HG03442 (cell line): ENCODE measurements at regions not wholly inside any gene's neighbourhood (a gene's known extent, or its start where the extent isn't known, plus 50 kb on each side); places are given as distances from the start of the nearest gene placed in this dataset.
A peak's percentile ranks its signal among the peaks of the same experiment; 100 is the strongest.

Source experiments
- ATAC-seq: cut with Tn5 transposase; IDR thresholded peaks from one replicate; pipeline ENCODE4 v1.9.1; 2021; ENCODE audit warnings: mild to moderate bottlenecking, moderate library complexity; ENCODE audit not compliant: unreplicated experiment

DNA sequence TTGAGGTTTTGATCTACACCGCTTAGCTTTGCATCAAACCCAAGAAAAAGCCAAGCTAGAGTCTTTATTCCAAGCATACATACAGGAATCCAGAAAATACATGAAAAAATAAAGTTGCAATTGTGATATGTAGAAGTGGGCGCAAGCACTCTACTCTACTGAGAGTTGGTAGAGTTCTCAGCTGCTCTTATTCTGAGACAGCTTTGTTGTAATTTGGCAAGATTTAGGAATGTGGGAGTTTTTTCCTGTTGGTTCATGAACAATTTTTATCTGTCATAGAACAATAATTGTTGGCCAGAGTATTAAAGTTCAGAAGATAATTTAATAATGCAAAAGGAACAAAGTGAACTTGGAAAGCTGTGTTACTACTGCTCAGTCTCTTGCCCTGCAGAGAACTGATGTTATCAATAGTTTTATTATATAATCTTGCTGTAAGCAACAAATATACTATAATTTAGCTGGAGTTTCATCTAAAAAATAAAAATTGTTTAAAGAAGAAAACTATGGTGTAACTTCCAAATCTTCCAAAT lies 302.0 kb upstream of the RND3 start:
- no peak for ATAC-seq

- ATAC-seq = no peak
Measured at GRCh38 chr2:150788426-150789140, 301.1 kb upstream of the RND3 start.

GRCh38 chr2:150787353-150788093 lies 300.1 kb upstream of the RND3 start:
- ATAC-seq = no peak

- ATAC-seq = no peak
Measured at GRCh38 chr2:150784389-150784788, 296.9 kb upstream of the RND3 start.

DNA sequence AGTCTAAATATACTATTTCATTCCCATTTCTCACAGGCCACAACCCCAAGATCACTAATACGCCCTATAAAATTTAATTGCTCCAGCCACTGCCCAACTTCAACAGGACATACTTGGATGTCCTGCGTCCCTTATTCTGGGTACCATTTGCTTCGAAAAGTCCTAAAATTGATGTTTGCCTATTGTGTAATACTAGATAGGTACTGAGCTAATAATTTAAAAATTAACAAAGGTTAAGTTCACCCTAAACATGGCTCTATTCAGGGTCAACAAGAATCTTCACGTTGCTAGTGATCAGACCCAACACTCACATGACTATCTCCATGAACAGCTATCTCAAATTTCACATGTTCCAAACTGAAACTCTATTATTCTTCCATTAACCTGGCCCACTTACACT lies 296.4 kb upstream of the RND3 start:
- ATAC-seq = no peak

DNA sequence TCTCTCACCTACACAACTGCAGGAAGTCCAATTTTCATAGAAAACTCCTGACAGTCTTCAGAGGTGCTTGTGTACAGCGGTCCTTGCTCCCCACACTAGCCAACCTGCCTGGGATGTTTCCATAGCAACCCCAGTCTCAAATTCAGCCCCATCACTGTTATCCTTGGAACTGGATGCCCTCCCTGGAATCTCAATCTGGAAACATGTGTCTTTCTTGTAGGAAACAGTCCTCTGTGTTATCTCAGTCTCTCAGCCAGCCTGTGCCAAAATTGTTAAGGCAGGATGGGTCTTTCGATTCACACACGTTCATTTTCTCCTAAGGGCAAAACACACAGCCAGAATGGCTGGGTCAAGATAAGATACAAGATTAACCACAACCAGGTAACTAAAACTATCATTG lies 295.5 kb upstream of the RND3 start:
- no peak for ATAC-seq

DNA sequence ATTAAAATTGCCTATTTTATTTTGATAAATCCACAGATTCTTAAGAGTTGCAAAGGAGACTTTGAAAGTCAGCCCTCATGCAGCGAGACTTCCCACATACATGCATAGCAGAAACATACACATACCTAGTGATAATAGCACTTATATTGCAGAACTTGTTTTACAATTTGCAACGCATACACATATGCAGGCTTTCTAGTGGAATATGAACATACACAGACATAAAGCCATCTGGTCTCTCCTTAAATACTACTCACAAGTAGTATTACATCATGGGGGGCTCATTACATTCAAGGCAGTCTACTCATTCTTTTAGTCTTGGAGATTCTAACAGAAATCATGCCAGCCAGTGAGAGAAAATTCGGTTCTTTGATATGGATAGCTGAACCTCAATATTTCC lies 295.1 kb upstream of the RND3 start:
- no peak for ATAC-seq

- ATAC-seq = no peak
Measured at GRCh38 chr2:150781142-150781541, 293.7 kb upstream of the RND3 start.

- ATAC-seq = no peak
Measured at GRCh38 chr2:150778828-150779227, 291.4 kb upstream of the RND3 start.

DNA sequence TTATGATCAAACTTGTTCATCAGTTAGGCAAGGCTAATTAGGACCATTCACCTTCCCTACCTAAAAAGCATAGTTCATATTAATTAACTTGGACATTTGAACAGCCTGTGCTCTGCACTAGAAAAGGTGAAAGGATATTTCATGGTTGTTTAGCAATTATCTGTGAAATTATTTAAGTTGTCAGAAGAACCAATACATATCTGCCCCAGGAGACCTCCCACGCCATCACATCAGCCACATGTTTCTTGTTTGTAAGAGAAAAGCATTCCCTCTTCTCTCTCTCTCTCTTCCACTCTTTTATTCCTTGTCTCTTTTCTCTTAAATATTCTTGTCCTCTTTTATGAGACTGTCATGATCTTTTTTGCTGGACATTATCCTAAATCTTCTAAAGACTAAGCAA lies 282.0 kb upstream of the RND3 start:
- no peak for ATAC-seq

GRCh38 chr2:150767991-150768746 lies 280.7 kb upstream of the RND3 start:
- ATAC-seq = no peak

DNA sequence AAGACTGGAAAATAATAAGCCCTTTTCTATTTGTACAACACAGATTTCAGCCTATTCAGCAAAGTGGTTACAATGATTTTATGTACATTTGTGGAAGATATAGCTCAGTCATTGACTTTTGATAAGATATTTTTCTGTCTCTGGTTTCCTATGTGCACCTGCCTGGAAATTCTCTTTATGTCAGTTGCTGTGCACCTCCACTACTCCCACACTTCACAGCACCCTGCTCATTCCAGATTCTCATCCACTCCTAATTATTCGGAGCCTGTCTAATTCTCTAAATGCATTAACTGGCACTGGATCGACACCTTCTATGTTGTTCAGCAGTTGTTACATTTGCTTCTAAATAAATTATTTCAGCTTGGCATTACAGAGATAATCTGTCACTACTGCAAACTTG lies 275.1 kb upstream of the RND3 start:
- no peak for ATAC-seq

DNA sequence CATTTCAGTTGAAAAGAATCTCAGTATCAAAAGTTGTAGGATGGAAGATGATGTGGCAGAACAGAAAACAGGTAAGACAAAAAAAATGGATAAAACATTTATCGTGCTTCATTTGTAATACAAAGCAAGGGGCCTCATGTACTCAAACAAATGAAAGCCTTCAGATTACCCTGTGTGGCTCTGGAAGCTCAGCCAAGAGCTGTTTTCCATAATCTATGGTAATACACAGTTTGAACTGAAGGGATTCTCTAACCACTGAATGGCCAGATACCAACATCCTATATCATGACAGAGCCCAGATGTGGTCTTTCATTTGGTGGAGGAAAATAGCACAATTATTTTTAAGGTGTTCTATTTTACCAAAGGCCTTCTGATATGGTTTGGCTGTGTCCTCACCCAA lies 272.1 kb upstream of the RND3 start:
- no peak for ATAC-seq

- ATAC-seq = no peak
Measured at GRCh38 chr2:150759106-150759505, 271.6 kb upstream of the RND3 start.

DNA sequence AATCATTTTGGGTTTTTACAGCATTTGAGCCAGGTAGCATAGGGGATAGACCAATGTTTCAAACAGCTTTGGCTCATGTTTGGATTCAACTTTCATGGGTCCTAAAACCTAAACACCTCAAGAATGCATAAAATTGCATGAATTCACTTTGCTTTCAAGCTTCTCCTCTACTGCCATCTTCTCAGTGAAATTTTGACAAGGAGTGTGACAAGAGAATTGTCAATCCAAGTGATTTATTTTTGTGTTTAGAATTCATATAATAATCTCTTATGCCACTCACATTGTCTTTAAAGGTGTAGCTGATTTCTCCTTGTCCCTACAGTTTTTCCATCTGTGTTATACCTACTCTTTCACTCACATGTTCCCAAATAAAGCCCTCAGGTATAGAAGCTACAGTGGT lies 264.8 kb upstream of the RND3 start:
- no peak for ATAC-seq

DNA sequence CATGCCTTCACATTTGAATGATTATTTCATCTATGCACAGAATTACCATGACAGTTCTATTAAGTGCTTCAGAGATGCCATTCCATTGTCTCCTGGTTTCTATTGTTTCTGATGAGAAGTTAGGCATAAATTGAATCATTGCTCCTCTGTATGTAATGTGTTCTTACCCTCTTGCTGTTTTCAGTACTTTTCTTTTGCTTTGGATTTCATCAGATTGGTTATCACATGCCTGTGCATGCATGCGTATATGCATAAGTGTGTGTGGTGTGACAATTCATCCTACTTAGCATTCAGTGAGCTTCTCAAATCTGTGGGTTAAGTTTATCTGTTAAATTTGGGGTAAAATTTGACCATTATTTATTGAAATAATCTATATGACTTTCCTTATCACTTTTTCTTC lies 263.3 kb upstream of the RND3 start:
- no peak for ATAC-seq

- ATAC-seq = no peak
Measured at GRCh38 chr2:150742094-150742493, 254.6 kb upstream of the RND3 start.

DNA sequence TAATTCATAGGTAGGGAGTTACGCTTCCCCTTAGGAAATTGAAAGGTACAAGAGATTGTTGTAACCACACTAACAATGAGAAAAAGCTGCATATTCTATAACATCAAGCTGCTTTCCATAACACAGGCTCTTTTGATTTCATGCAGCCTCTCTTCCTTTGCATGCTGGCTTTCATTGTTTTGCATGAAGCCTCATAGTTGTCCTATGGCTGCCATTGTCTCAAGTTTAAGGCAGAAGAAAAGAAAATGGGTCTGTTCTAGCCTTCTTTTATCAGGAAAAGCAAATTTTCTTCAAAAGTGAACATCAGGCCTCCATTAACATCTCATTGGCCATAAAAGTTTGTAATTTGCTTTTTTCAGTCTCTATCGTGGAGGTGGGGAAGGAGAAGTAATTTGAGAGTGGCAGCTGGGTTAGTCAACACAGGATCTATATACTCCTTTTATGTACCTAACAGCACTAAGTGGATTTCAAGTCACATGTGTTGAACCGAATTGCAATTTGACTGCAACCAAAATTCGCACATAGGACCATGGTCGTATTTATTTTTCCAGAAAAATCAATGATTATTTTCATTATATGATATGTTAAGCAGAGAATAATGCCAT lies 248.5 kb upstream of the RND3 start:
- ATAC-seq = no peak

- ATAC-seq = no peak
Measured at GRCh38 chr2:150733051-150733618, 245.7 kb upstream of the RND3 start.

DNA sequence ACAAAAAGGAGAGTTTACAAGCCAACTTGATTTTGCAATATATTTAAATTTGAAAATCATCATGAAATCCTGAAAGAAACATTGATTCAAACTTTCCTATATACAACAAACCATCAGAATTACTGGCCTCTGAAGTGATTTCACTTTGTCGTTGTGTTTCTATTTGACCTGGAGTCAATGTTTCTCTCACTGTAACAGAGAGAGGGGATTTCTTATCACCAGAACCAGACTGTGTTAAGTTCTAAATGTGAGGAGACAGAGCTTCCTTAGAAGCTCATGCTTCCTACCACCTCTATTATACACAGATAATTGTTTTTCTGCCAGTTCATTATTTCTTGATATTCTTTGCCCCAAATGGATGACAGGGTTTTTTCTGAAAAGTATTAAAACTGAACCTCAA lies 245.0 kb upstream of the RND3 start:
- peak; percentile 37 for ATAC-seq

- ATAC-seq = peak; percentile 52
Measured at GRCh38 chr2:150732064-150732463, 244.6 kb upstream of the RND3 start.
